Ovary (tissue), 7 donors: ENCODE measurements at regions not wholly inside any gene's neighbourhood (a gene's known extent, or its start where the extent isn't known, plus 50 kb on each side); places are given as distances from the start of the nearest gene placed in this dataset. TPM values are rescaled to one million over a fixed set of nuclear protein-coding genes. Genes with fewer than 3 reads are reported as not detected.

Source experiments
- DNase-seq, 5 donors: peaks; one replicate each; pipeline ENCODE4 v3.0.0-alpha.2; 2019 to 2020
- H3K27ac ChIP-seq, 2 donors: fragments of 200-600 bp; one replicate each; pipeline versions ENCODE4 v1.5.1 to v1.8.0; 2019 to 2022
- H3K27me3 ChIP-seq: fragments of 200-600 bp; one replicate; pipeline ENCODE4 v1.8.0; 2022
- H3K36me3 ChIP-seq: fragments of 200-600 bp; sonication (generic); one replicate; pipeline ENCODE4 v1.5.1; 2019
- H3K4me1 ChIP-seq: one replicate; pipeline ENCODE4 v1.8.1; 2013; ENCODE audit warnings: mild to moderate bottlenecking, moderate library complexity; ENCODE audit not compliant: insufficient read depth
- H3K4me3 ChIP-seq: fragments of 200-600 bp; sonication (generic); one replicate; pipeline ENCODE4 v1.5.1; 2017
- H3K9me3 ChIP-seq, 2 donors: fragments of 200-600 bp in 1 of 2; sonication (generic) in 1 of 2; one replicate each; pipeline versions ENCODE4 v1.5.1 to v1.8.1; 2013 to 2019; ENCODE audit warnings: mild to moderate bottlenecking in 1 of 2, moderate library complexity in 1 of 2
- CTCF ChIP-seq, 3 donors: fragments of 450-650 bp in 2 of 3; fragments of 200-600 bp in 1 of 3; IDR thresholded peaks; one replicate each; pipeline versions ENCODE4 v1.5.1 to v1.8.0; 2016 to 2022; ENCODE audit warnings: antibody characterized with exemption in 3 of 3, mild to moderate bottlenecking in 1 of 3
- EP300 ChIP-seq: sonication (generic); formaldehyde crosslinking; IDR thresholded peaks from one replicate; pipeline ENCODE4 v1.6.1; 2017; ENCODE audit warnings: antibody characterized with exemption
- POLR2A ChIP-seq: fragments of 450-650 bp; IDR thresholded peaks from one replicate; pipeline ENCODE4 v1.6.1; 2017; ENCODE audit warnings: antibody characterized with exemption, mild to moderate bottlenecking, moderate library complexity
- WGBS, 3 donors: extraction: QIAGEN DNeasy Blood & Tissue Kit in 1 of 3; methylation state at CpG; one replicate each; pipeline versions ENCODE4 v1.1.5 to v1.1.7; 2013 to 2017; 5-methylcytosine and 5-hydroxymethylcytosine counted together
- intact Hi-C, 4 donors: fragments of 100-400 bp; cut with DNase I; formaldehyde crosslinking; loops; one replicate each; pipeline versions ENCODE4 v1.11.0 to v1.15.1; 2022 to 2023
- small RNA-seq: library from RNA; depleted of rRNA; stranded (forward); fragments of <200 nt; gene quantifications from one replicate; pipeline ENCODE3, GENCODE V24; 2016
- donor health status: DM: no; HTN: no; CAD: no; lungs with moderate emphysema.
- donor health status: DM: no; HTN: no; CAD: no.
- donor health status: Bipolar disorder and iron deficiency.
- donor health status: DM: no; HTN: no; CAD: no.
- donor health status: DM: yes; HTN: yes; CAD: no.

GRCh38 chr1:67635055-67635809 is 49.8 kb upstream of the GADD45A start:
- peaks cover 2% of the 10 kb centered on the region for H3K4me1 ChIP-seq
- intact Hi-C loops: no loop called here
- TF ChIP-seq EP300 (no peak), POLR2A (no peak), CTCF (IDR thresholded peaks at IDR 0.05) (no peak)
- H3K27me3 ChIP-seq: no peaks in the 10 kb centered on the region
- H3K36me3 ChIP-seq: no peaks in the 10 kb centered on the region
- no peak overlapping the region for H3K27ac ChIP-seq
- DNase-seq: no peak
- no peaks in the 10 kb centered on the region for H3K9me3 ChIP-seq
- H3K4me3 ChIP-seq: no peak overlapping the region
- WGBS, 3 donors: 91 to 95% (median 94%) methylated on average over 14 of the region's 14 CpGs

Small RNAs in the stretch of these regions (small RNA-seq; reads per million reads assigned to genes)
- not detected for gene RNU6-1031P
